ACC112 (cell line): ENCODE measurements at regions not wholly inside any gene's neighbourhood (a gene's known extent, or its start where the extent isn't known, plus 50 kb on each side); places are given as distances from the start of the nearest gene placed in this dataset.

Source experiments
- H2AFZ ChIP-seq: fragments of 200-600 bp; sonication (generic); one replicate; pipeline ENCODE4 v1.6.0; 2017; ENCODE audit warnings: antibody characterized with exemption, low read length; ENCODE audit not compliant: unreplicated experiment
- H3K27ac ChIP-seq: fragments of 200-600 bp; sonication (generic); 2 replicates; pipeline ENCODE4 v1.5.1; 2014; ENCODE audit warnings: low read depth, mild to moderate bottlenecking, antibody characterized with exemption, low read length, moderate library complexity
- H3K27me3 ChIP-seq: fragments of 200-600 bp; sonication (generic); 2 replicates; pipeline ENCODE4 v1.6.1; 2014; ENCODE audit warnings: mild to moderate bottlenecking, antibody characterized with exemption, low read length, moderate library complexity, mixed read lengths; ENCODE audit not compliant: insufficient read depth
- H3K36me3 ChIP-seq: fragments of 200-600 bp; sonication (generic); 2 replicates; pipeline ENCODE4 v1.6.1; 2016; ENCODE audit warnings: mild to moderate bottlenecking, antibody characterized with exemption, low read length, moderate library complexity, mixed read lengths; ENCODE audit not compliant: insufficient read depth
- H3K4me1 ChIP-seq: fragments of 200-600 bp; sonication (generic); one replicate; pipeline ENCODE4 v1.6.1; 2016; ENCODE audit warnings: low read length, mixed read lengths; ENCODE audit not compliant: insufficient read depth, unreplicated experiment, control insufficient read depth
- H3K4me3 ChIP-seq: fragments of 200-600 bp; sonication (generic); 2 replicates; pipeline ENCODE4 v1.5.1; 2014; ENCODE audit warnings: mild to moderate bottlenecking, low read depth, low read length
- H3K79me2 ChIP-seq: fragments of 200-600 bp; sonication (generic); one replicate; pipeline ENCODE4 v1.6.0; 2016; ENCODE audit warnings: low read length; ENCODE audit not compliant: control insufficient read depth, unreplicated experiment, insufficient read depth

DNA sequence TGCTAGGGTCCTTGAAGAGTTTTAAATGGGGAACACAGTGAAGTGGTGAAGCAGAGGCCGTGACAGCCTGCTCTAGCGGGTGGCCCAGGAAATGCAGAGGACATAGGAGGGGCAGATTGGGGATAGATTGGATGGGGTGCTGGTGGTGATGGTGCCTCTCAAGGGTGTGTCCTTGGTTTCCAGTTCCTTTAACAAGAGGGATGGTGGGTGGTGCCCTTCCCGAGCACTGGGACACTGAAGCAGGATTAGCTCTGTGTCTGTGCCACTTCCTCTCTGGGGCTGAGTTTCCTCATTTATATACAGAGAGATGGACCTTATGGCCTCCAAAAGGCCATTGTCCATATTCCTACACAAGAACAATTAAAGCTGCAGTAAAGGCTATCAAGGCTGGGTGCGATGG, 285.5 kb downstream of the TCF7L2 start:
- Histone ChIP-seq H3K4me3 (no peak overlapping the region), H3K79me2 (no peaks in the 10 kb centered on the region), H3K27ac (no peak overlapping the region), H3K36me3 (no peaks in the 10 kb centered on the region), H3K4me1 (no peaks in the 10 kb centered on the region), H3K27me3 (peaks cover 50% of the 10 kb centered on the region), H2AFZ (no peak overlapping the region)

DNA sequence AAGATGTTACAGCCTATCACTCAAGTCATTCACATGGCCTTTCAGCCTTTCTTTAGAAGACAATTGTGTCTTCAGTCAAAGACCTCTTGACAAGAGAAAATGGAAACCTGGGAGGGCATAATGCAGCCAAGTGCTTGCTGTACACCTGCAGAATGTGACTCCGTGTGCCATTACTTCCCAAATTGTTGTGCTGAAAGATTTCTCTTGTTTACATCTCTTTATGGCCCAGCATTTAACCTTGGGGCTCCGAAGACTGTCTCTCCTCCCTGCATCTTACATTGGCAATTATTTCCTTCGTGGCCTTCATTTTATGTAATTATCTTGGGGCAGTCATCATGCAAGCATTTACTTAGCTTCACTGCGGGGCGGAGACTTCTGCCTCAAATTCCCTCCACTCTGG, 287.0 kb downstream of the TCF7L2 start:
- H3K27me3 ChIP-seq, result peaks cover 55% of the 10 kb centered on the region
- H3K79me2 ChIP-seq, result no peaks in the 10 kb centered on the region
- no peak overlapping the region for H3K4me3 ChIP-seq
- H3K36me3 ChIP-seq, result no peaks in the 10 kb centered on the region
- no peaks in the 10 kb centered on the region for H3K4me1 ChIP-seq
- no peak overlapping the region for H2AFZ ChIP-seq
- H3K27ac ChIP-seq, result no peak overlapping the region

DNA sequence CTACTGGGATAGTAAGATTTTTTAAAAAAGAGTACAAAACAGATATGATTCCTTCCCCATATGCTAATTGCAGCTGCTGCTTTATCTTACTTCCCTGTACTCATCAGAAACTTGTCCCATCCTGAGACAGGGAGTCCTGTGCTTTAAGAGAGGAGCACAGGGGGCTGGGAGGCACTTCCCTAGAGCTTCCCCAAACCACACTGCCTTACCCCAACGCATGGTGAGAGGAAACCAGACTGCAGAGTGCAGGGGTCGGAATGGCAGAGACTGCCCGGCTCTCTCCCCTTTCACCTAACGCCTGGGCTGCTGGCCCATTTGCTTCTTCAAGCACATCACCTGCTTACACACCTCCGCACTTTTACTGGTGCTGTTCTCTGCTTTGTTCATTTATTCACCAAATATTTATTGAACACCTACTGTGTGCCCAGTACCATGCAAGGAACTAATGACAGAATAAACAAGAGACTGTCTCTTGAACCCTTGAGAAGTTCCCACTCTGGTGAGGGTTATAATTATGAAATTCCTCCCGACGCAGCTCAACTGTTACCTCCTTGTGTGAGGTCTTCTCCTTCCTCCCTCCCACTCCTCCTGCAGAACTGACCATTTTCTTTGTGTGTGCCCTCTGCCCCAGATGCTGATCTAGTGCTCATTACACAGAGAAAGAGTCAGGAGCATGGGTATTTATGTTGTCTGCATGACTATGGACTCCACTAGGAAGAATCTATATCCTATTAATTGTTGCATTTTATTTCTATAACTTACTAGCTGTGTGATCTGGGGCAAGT, 289.7 kb downstream of the TCF7L2 start:
- H3K4me3 ChIP-seq, result no peak overlapping the region
- H3K27ac ChIP-seq, result no peak overlapping the region
- H2AFZ ChIP-seq, result no peak overlapping the region
- H3K36me3 ChIP-seq, result no peaks in the 10 kb centered on the region
- no peaks in the 10 kb centered on the region for H3K4me1 ChIP-seq
- H3K79me2 ChIP-seq, result no peaks in the 10 kb centered on the region
- H3K27me3 ChIP-seq, result peaks cover 73% of the 10 kb centered on the region

- no peaks in the 10 kb centered on the region for H3K79me2 ChIP-seq
- no peak overlapping the region for H2AFZ ChIP-seq
- no peak overlapping the region for H3K27ac ChIP-seq
- H3K27me3 ChIP-seq, result peaks cover 73% of the 10 kb centered on the region
- no peak overlapping the region for H3K4me3 ChIP-seq
- H3K36me3 ChIP-seq, result no peaks in the 10 kb centered on the region
- no peaks in the 10 kb centered on the region for H3K4me1 ChIP-seq
Observed at GRCh38 chr10:113240736-113241135, 290.7 kb downstream of the TCF7L2 start.

DNA sequence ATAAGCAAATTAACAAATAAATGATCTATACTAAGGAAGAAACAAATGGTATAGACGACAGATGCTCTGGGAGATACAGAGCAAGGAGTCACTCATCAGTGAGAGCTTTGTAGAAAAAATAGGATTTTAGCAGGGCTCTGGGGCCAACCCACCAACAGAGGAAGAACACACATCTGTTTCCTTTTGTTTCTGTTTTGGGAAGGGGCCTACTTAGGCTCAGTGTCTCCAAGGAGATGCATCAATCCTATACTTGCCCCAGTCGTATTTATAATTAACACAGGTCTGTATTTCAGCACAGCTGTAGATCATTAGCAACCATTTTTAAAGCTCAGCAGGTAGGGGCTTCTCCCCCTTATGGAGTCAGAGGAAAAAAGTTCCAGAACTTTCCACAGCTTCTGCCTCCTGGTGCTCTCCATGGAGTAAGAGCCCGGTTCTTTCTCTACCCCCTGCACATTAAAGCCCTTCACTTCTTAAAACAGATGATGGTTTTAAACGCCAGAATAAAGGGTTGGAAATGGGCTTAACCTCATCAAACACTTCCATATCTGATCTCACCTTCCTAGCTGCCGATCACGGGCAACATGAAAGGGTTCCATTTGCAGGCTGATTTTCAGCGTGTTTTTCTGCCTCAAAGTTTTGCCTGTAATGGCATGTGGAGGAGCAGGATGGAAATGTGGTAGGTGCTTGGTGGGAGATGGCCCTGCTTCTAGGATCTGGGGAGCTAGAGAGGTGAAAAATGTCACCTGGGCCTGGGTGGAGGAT, 291.7 kb downstream of the TCF7L2 start:
- H2AFZ ChIP-seq, result no peak overlapping the region
- no peaks in the 10 kb centered on the region for H3K36me3 ChIP-seq
- no peaks in the 10 kb centered on the region for H3K4me1 ChIP-seq

GRCh38 chr10:113243311-113243710, 293.3 kb downstream of the TCF7L2 start:
- no peaks in the 10 kb centered on the region for H3K4me1 ChIP-seq
- H3K36me3 ChIP-seq, result no peaks in the 10 kb centered on the region
- no peak overlapping the region for H3K4me3 ChIP-seq
- H2AFZ ChIP-seq, result no peak overlapping the region
- no peak overlapping the region for H3K27ac ChIP-seq
- H3K79me2 ChIP-seq, result no peaks in the 10 kb centered on the region
- peaks cover 82% of the 10 kb centered on the region for H3K27me3 ChIP-seq

More for the DNA sequence above, 291.7 kb downstream of the TCF7L2 start:
- Histone ChIP-seq H3K79me2 (no peaks in the 10 kb centered on the region), H3K4me3 (no peak overlapping the region), H3K27me3 (peaks cover 75% of the 10 kb centered on the region), H3K27ac (no peak overlapping the region)

- no peaks in the 10 kb centered on the region for H3K4me1 ChIP-seq
- no peaks in the 10 kb centered on the region for H3K36me3 ChIP-seq
- H3K27me3 ChIP-seq, result peaks cover 87% of the 10 kb centered on the region
- H3K79me2 ChIP-seq, result no peaks in the 10 kb centered on the region
- no peak overlapping the region for H3K4me3 ChIP-seq
- H2AFZ ChIP-seq, result no peak overlapping the region
- H3K27ac ChIP-seq, result no peak overlapping the region
Observed at GRCh38 chr10:113244750-113245149, 294.7 kb downstream of the TCF7L2 start.

DNA sequence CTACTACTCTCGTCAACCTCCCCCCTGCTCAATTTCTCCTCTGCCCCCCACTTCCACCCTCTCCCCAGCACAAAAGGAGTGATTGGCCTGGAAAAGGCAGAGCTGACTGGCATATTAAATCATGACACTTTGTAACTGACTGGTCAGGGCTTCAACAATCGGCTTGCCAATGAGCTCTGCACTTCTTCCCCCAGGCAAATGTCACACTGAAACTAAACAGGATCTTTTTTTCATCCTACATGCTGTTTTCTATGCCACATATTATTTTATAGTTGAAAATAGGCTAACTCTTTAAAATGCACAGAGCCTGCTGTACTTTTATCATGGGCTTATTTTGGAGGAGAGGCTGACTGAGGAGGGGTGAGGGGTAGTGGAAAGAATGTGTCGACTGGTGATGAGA, 295.2 kb downstream of the TCF7L2 start:
- Histone ChIP-seq H3K4me1 (no peaks in the 10 kb centered on the region), H3K4me3 (no peak overlapping the region), H2AFZ (no peak overlapping the region), H3K36me3 (no peaks in the 10 kb centered on the region), H3K27ac (no peak overlapping the region), H3K27me3 (peaks cover 82% of the 10 kb centered on the region), H3K79me2 (no peaks in the 10 kb centered on the region)

- H3K27me3 ChIP-seq, result peaks cover 81% of the 10 kb centered on the region
- no peaks in the 10 kb centered on the region for H3K4me1 ChIP-seq
- no peak overlapping the region for H2AFZ ChIP-seq
- no peak overlapping the region for H3K4me3 ChIP-seq
- no peaks in the 10 kb centered on the region for H3K79me2 ChIP-seq
- H3K27ac ChIP-seq, result no peak overlapping the region
- no peaks in the 10 kb centered on the region for H3K36me3 ChIP-seq
Observed at GRCh38 chr10:113247050-113247449, 297.0 kb downstream of the TCF7L2 start.

DNA sequence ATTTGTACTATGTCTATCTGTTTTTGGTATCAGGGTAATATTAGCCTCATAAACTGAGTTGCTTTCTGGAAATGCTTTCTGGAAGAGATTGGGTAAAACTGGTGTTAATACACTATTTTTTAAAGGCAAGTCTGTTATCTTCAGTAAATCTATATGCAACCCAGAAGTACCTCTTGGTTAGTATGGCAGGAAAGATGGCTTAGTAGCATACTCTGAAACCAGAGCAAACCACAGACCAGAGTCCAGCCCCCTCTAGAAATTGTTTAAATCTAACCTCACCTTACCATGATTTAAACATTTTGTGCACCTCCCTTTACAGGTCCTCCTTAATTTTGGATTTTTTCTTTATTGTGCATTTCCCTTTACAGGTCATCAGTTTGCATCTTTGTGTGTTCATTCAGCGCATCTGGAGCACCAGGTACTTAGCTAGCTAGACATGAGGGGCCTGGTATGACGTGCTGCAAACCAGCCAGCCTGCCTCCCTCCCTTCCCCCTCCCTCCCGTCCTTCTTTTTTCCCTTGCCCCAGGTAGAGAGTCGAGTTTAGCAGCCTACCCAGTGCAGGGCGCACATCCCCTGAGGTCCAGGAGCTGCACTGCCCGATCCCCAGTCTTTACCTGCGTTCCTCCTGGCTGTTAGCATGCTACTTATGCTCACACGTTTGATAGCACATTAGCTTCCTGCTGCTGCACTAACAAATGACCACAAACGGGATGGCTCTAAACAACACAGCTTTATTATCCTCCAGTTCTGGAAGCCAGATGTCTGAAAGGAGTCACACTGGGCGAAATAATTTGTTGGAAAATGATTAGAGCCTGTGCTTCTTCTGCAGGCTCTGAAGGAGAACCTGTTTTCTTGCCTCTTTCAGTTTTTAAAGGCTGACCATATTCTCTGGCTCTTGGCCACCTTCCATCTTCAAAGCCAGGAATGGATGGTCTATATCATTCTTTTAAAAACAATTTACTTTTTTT, 299.9 kb upstream of the HABP2 start:
- H3K27ac ChIP-seq, result no peak overlapping the region
- H3K4me1 ChIP-seq, result no peaks in the 10 kb centered on the region
- peaks cover 77% of the 10 kb centered on the region for H3K27me3 ChIP-seq
- no peak overlapping the region for H2AFZ ChIP-seq
- H3K36me3 ChIP-seq, result no peaks in the 10 kb centered on the region
- no peaks in the 10 kb centered on the region for H3K79me2 ChIP-seq
- H3K4me3 ChIP-seq, result no peak overlapping the region
